ENCODE measurements at regions not wholly inside any gene's neighbourhood (a gene's known extent, or its start where the extent isn't known, plus 50 kb on each side); places are given as distances from the start of the nearest gene placed in this dataset.

DNA sequence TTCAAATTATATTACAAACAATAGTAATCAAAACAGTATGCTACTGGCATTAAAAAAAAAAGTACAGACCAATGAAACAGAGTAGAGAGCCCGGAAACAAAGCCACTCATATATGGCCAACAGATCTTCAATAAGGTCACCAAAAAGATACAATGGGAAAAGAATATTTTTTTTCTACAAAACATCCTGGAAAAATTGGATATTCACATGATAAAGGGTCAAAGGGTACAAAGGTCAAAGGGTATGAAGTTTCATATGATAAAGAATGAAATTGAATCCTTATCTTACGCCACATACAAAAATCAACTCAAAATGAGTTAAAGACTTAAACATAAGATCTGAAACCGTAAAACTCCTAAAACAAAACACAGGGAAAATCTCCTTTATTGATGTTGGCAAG lies 168.5 kb upstream of the PELI2 start:
- H3K9me3 ChIP-seq (ENCODE audit: control insufficient read depth in 4 of 4, low read length in 3 of 4), result no peaks in the 10 kb centered on the region
- no peaks in the 10 kb centered on the region for H3K36me3 ChIP-seq (ENCODE audit: control insufficient read depth in 4 of 4, insufficient read depth in 3 of 4, low read depth in 1 of 4, low read length in 3 of 4)
- 74% methylated on average over 3 of the region's 3 CpGs for WGBS
- H3K4me1 ChIP-seq (ENCODE audit: control insufficient read depth in 4 of 4, insufficient read depth in 4 of 4, low read length in 3 of 4), result no peaks in the 10 kb centered on the region
- H3K27me3 ChIP-seq (ENCODE audit: control insufficient read depth in 4 of 4, insufficient read depth in 4 of 4, low read length in 3 of 4), result no peaks in the 10 kb centered on the region
- DNase-seq (ENCODE audit: low spot score), result no peak
- no peak overlapping the region for H3K9ac ChIP-seq (ENCODE audit: low read depth in 1 of 2, low read length in 2 of 2)
- H3K27ac ChIP-seq (ENCODE audit: low read depth in 1 of 2, low read length in 2 of 2), result no peak overlapping the region
- TF ChIP-seq, protein P1, sequence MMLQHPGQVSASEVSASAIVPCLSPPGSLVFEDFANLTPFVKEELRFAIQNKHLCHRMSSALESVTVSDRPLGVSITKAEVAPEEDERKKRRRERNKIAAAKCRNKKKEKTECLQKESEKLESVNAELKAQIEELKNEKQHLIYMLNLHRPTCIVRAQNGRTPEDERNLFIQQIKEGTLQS (IDR thresholded peaks at IDR 0.05), result no peak
- TF ChIP-seq HNF4G (IDR thresholded peaks at IDR 0.05) (no peak), TAF1 (conservative IDR thresholded peaks at IDR 0.05) (no peak), HNF4A (conservative IDR thresholded peaks at IDR 0.05) (no peak), EGR1 (IDR thresholded peaks at IDR 0.05; ENCODE audit: low read depth in 2 of 2) (no peak), SP1 (IDR thresholded peaks at IDR 0.05) (no peak), FOXA2 (IDR thresholded peaks at IDR 0.05) (no peak), YY1 (IDR thresholded peaks at IDR 0.05) (no peak), GABPA (IDR thresholded peaks at IDR 0.05 in 1 of 2, conservative IDR thresholded peaks at IDR 0.05 in 1 of 2) (no peak), JUND (IDR thresholded peaks at IDR 0.05) (no peak), RXRA (IDR thresholded peaks at IDR 0.05) (no peak), FOXA1 (IDR thresholded peaks at IDR 0.05) (no peak), RAD21 (IDR thresholded peaks at IDR 0.05) (no peak), NR2F2 (IDR thresholded peaks at IDR 0.05) (no peak)
- TF ChIP-seq, protein P2, sequence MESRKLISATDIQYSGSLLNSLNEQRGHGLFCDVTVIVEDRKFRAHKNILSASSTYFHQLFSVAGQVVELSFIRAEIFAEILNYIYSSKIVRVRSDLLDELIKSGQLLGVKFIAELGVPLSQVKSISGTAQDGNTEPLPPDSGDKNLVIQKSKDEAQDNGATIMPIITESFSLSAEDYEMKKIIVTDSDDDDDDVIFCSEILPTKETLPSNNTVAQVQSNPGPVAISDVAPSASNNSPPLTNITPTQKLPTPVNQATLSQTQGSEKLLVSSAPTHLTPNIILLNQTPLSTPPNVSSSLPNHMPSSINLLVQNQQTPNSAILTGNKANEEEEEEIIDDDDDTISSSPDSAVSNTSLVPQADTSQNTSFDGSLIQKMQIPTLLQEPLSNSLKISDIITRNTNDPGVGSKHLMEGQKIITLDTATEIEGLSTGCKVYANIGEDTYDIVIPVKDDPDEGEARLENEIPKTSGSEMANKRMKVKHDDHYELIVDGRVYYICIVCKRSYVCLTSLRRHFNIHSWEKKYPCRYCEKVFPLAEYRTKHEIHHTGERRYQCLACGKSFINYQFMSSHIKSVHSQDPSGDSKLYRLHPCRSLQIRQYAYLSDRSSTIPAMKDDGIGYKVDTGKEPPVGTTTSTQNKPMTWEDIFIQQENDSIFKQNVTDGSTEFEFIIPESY (IDR thresholded peaks at IDR 0.05), result no peak
- TF ChIP-seq, protein P3, sequence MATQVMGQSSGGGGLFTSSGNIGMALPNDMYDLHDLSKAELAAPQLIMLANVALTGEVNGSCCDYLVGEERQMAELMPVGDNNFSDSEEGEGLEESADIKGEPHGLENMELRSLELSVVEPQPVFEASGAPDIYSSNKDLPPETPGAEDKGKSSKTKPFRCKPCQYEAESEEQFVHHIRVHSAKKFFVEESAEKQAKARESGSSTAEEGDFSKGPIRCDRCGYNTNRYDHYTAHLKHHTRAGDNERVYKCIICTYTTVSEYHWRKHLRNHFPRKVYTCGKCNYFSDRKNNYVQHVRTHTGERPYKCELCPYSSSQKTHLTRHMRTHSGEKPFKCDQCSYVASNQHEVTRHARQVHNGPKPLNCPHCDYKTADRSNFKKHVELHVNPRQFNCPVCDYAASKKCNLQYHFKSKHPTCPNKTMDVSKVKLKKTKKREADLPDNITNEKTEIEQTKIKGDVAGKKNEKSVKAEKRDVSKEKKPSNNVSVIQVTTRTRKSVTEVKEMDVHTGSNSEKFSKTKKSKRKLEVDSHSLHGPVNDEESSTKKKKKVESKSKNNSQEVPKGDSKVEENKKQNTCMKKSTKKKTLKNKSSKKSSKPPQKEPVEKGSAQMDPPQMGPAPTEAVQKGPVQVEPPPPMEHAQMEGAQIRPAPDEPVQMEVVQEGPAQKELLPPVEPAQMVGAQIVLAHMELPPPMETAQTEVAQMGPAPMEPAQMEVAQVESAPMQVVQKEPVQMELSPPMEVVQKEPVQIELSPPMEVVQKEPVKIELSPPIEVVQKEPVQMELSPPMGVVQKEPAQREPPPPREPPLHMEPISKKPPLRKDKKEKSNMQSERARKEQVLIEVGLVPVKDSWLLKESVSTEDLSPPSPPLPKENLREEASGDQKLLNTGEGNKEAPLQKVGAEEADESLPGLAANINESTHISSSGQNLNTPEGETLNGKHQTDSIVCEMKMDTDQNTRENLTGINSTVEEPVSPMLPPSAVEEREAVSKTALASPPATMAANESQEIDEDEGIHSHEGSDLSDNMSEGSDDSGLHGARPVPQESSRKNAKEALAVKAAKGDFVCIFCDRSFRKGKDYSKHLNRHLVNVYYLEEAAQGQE (IDR thresholded peaks at IDR 0.05), result no peak
- TF ChIP-seq, protein P4, sequence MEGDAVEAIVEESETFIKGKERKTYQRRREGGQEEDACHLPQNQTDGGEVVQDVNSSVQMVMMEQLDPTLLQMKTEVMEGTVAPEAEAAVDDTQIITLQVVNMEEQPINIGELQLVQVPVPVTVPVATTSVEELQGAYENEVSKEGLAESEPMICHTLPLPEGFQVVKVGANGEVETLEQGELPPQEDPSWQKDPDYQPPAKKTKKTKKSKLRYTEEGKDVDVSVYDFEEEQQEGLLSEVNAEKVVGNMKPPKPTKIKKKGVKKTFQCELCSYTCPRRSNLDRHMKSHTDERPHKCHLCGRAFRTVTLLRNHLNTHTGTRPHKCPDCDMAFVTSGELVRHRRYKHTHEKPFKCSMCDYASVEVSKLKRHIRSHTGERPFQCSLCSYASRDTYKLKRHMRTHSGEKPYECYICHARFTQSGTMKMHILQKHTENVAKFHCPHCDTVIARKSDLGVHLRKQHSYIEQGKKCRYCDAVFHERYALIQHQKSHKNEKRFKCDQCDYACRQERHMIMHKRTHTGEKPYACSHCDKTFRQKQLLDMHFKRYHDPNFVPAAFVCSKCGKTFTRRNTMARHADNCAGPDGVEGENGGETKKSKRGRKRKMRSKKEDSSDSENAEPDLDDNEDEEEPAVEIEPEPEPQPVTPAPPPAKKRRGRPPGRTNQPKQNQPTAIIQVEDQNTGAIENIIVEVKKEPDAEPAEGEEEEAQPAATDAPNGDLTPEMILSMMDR (IDR thresholded peaks at IDR 0.05; ENCODE audit: low read depth, low read length, missing input control), result no peak
- TF ChIP-seq, protein P5, sequence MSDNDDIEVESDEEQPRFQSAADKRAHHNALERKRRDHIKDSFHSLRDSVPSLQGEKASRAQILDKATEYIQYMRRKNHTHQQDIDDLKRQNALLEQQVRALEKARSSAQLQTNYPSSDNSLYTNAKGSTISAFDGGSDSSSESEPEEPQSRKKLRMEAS (IDR thresholded peaks at IDR 0.05), result no peak
- H3K4me3 ChIP-seq (ENCODE audit: low read depth in 1 of 3, low read length in 3 of 3), result no peak overlapping the region

All from liver (tissue), 8 donors.